Spleen (tissue), 7 donors: ENCODE measurements at regions not wholly inside any gene's neighbourhood (a gene's known extent, or its start where the extent isn't known, plus 50 kb on each side); places are given as distances from the start of the nearest gene placed in this dataset.

Experiments used
- CTCF ChIP-seq, 11 experiments: fragments of 200-600 bp in 7 of 11; fragments of 450-650 bp in 4 of 11; sonication (generic) in 4 of 11; IDR thresholded peaks in 8 of 11; conservative IDR thresholded peaks in 3 of 11; 1 replicate in 7 of 11; 2 replicates in 4 of 11; pipeline versions ENCODE4 v1.4.0 to v1.8.0; 2016 to 2021; ENCODE audit warnings: antibody characterized with exemption in 11 of 11, inconsistent platforms in 4 of 11, mild to moderate bottlenecking in 1 of 11
- POLR2AphosphoS5 ChIP-seq, 3 donors: sonication (generic); formaldehyde crosslinking; IDR thresholded peaks; one replicate each; pipeline ENCODE4 v1.5.1; 2017; ENCODE audit warnings: antibody characterized with exemption in 3 of 3
- donor health status: DM: no; HTN: no; CAD: no; lungs with moderate emphysema.
- donor health status: DM: no; HTN: no; CAD: no.
- donor health status: DM: no; HTN: no; CAD: no.

GRCh38 chr3:102553876-102554275 lies 119.1 kb downstream of the ZPLD1 start:
- no peak for TF ChIP-seq CTCF (IDR thresholded peaks at IDR 0.05 in 8 of 11, conservative IDR thresholded peaks at IDR 0.05 in 3 of 11)
- TF ChIP-seq POLR2AphosphoS5 (IDR thresholded peaks at IDR 0.05), result no peak
